Ishikawa (cell line): ENCODE measurements at regions not wholly inside any gene's neighbourhood (a gene's known extent, or its start where the extent isn't known, plus 50 kb on each side); places are given as distances from the start of the nearest gene placed in this dataset.

Experiments
- CEBPB ChIP-seq: IDR thresholded peaks from 2 replicates; pipeline ENCODE4 v1.6.1; 2012
- CREB1 ChIP-seq: IDR thresholded peaks from 2 replicates; pipeline ENCODE4 v1.6.1; 2012; ENCODE audit warnings: low read depth
- EGR1 ChIP-seq: IDR thresholded peaks from 2 replicates; pipeline ENCODE4 v1.6.1; 2012
- EP300 ChIP-seq: IDR thresholded peaks from 2 replicates; pipeline ENCODE4 v1.6.1; 2012; ENCODE audit warnings: borderline replicate concordance
- FOXM1 ChIP-seq: IDR thresholded peaks from 2 replicates; pipeline ENCODE4 v1.6.1; 2012; ENCODE audit warnings: low read depth, borderline replicate concordance
- MAX ChIP-seq: IDR thresholded peaks from 2 replicates; pipeline ENCODE4 v1.6.1; 2012
- NFIC ChIP-seq: IDR thresholded peaks from 2 replicates; pipeline ENCODE4 v1.6.1; 2012
- RAD21 ChIP-seq: IDR thresholded peaks from 2 replicates; pipeline ENCODE4 v1.6.1; 2012; ENCODE audit warnings: low read depth
- REST ChIP-seq: IDR thresholded peaks from 2 replicates; pipeline ENCODE4 v1.6.1; 2012; ENCODE audit warnings: low read depth, mild to moderate bottlenecking
- TAF1 ChIP-seq: IDR thresholded peaks from 2 replicates; pipeline ENCODE4 v1.6.1; 2012; ENCODE audit warnings: low read depth, mild to moderate bottlenecking
- TCF12 ChIP-seq: IDR thresholded peaks from 2 replicates; pipeline ENCODE4 v1.6.1; 2012; ENCODE audit warnings: low read depth
- TEAD4 ChIP-seq: IDR thresholded peaks from 2 replicates; pipeline ENCODE4 v1.6.1; 2012
- USF1 ChIP-seq: IDR thresholded peaks from 2 replicates; pipeline ENCODE4 v1.6.1; 2012
- YY1 ChIP-seq: IDR thresholded peaks from 2 replicates; pipeline ENCODE4 v1.6.1; 2012; ENCODE audit warnings: low read depth
- ZBTB7A ChIP-seq: IDR thresholded peaks from 2 replicates; pipeline ENCODE4 v1.6.1; 2012; ENCODE audit warnings: low read depth

- TF ChIP-seq EP300 (no peak), REST (no peak), RAD21 (no peak), YY1 (no peak), FOXM1 (no peak), USF1 (no peak), EGR1 (no peak), CEBPB (no peak), NFIC (no peak), TCF12 (no peak), MAX (no peak)
These were observed 92.5 kb upstream of the ZNF366 start for GRCh38 chr5:72599519-72600370.

- TF ChIP-seq TAF1 (no peak), ZBTB7A (no peak), REST (no peak), FOXM1 (no peak), EP300 (no peak), RAD21 (no peak)
These were observed 91.8 kb upstream of the ZNF366 start for GRCh38 chr5:72599065-72599433.

- TF ChIP-seq CREB1 = no peak
- TF ChIP-seq TCF12 = no peak
- TF ChIP-seq REST = no peak
- no peak for TF ChIP-seq TEAD4
- TF ChIP-seq USF1 = no peak
- no peak for TF ChIP-seq FOXM1
- no peak for TF ChIP-seq YY1
- no peak for TF ChIP-seq ZBTB7A
- TF ChIP-seq NFIC = no peak
- no peak for TF ChIP-seq EGR1
- TF ChIP-seq TAF1 = no peak
- no peak for TF ChIP-seq MAX
- no peak for TF ChIP-seq CEBPB
- TF ChIP-seq RAD21 = no peak
These were observed 91.3 kb upstream of the ZNF366 start for GRCh38 chr5:72598401-72599064.

GRCh38 chr5:72597456-72597948 lies 90.3 kb upstream of the ZNF366 start:
- no peak for TF ChIP-seq NFIC
- 0 out of 2 replicates have a peak, but pooled peaks have one; percentile 12 for TF ChIP-seq YY1
- no peak for TF ChIP-seq EP300
